Psoas muscle (tissue), 7 donors: ENCODE measurements at regions not wholly inside any gene's neighbourhood (a gene's known extent, or its start where the extent isn't known, plus 50 kb on each side); places are given as distances from the start of the nearest gene placed in this dataset.
A peak's percentile ranks its signal among the peaks of the same experiment; 100 is the strongest.

Source experiments
- ATAC-seq, 4 donors: fragments of 200-7000 bp; cut with Tn5 transposase; one replicate each; pipeline ENCODE4 v1.9.1; 2020; ENCODE audit warnings: moderate library complexity in 3 of 4, mild to moderate bottlenecking in 2 of 4
- DNase-seq, 2 donors: peaks; one replicate each; pipeline ENCODE4 v3.0.0-alpha.2; 2020
- H3K27ac ChIP-seq: fragments of 200-600 bp; one replicate; pipeline ENCODE4 v1.8.0; 2022
- H3K27me3 ChIP-seq, 3 donors: fragments of 200-600 bp in 1 of 3; one replicate each; pipeline versions ENCODE4 v1.6.1 to v1.8.0; 2013 to 2022; ENCODE audit warnings: low read length in 2 of 3, mild to moderate bottlenecking in 2 of 3, moderate library complexity in 1 of 3; ENCODE audit not compliant: insufficient read depth in 3 of 3
- H3K36me3 ChIP-seq, 2 donors: fragments of 200-600 bp in 1 of 2; one replicate each; pipeline versions ENCODE4 v1.6.1 to v1.8.0; 2013 to 2022; ENCODE audit warnings: low read depth in 1 of 2, mild to moderate bottlenecking in 1 of 2, moderate library complexity in 1 of 2; ENCODE audit not compliant: insufficient read depth in 1 of 2
- H3K4me1 ChIP-seq: fragments of 200-600 bp; one replicate; pipeline ENCODE4 v1.8.0; 2022
- H3K4me3 ChIP-seq: fragments of 200-600 bp; one replicate; pipeline ENCODE4 v1.8.0; 2022; ENCODE audit warnings: mild to moderate bottlenecking
- H3K9me3 ChIP-seq: fragments of 200-600 bp; one replicate; pipeline ENCODE4 v1.8.0; 2022
- WGBS, 3 donors: extraction: QIAGEN DNeasy Blood & Tissue Kit; methylation state at CpG; one replicate each; pipeline versions ENCODE4 v1.1.6 to v1.1.7; 2013; 5-methylcytosine and 5-hydroxymethylcytosine counted together
- intact Hi-C, 2 donors: fragments of 100-400 bp; cut with DNase I; formaldehyde crosslinking; loops; one replicate each; pipeline versions ENCODE4 v1.11.0 to v1.14.2; 2022
- TF ChIP-seq, protein P1 (sequence below): fragments of 200-600 bp; IDR thresholded peaks from one replicate; pipeline ENCODE4 v1.8.0; 2022; ENCODE audit warnings: antibody characterized with exemption
- donor health status: healthy with polysubstance abuse.
- donor health status: DM: no; HTN: no; CAD: no; lungs with moderate emphysema.
- donor health status: Bipolar disorder and iron deficiency.
- donor health status: healthy.
- donor health status: DM: yes; HTN: yes; CAD: no.
- donor health status: DM: no; HTN: no; CAD: no.
- donor health status: DM: yes; HTN: yes; CAD: no.

DNA sequence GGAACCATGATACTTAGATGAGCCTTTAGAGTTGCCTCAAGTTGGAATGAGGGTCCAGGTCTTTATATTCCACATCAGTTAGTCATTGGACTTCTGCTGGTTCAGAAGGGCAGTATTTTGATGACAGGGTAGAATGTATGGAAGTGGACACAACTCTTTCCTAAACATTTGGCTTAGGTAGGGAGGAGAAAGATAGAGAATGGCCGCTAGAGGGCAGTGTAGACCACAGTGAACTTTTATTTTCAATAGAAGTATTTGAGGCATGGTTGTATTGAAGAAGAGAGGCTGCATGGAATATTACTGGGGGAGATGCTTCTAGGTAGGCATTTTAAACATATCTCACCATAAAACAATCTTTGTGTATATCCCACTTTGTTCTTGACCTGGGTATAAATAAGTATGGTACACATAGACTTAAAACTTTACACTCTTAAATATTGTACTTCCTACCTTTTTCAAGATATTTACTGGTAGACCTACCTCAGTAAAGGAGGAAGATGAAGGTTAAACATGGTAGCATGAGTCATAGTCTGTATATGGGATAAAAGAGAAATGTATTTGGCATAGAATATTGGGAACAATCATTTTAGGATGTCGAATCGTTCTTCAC is 497.6 kb upstream of the FAM98A start:
- intact Hi-C loops = loop anchor here in 1 of 2 donors (5.0 kb wide), 1 partner anchor 1311 kb away; no protein-coding TSS in a partner anchor
- WGBS, 3 donors = 61 to 65% (median 64%) methylated on average over 3 of the region's 3 CpGs
- Histone ChIP-seq H3K27me3 (peaks cover 0 to 1% (median 0%) of the 10 kb centered on the region in 3 donors), H3K36me3 (no peaks in the 10 kb centered on the region), H3K27ac (no peak overlapping the region), H3K4me1 (no peaks in the 10 kb centered on the region), H3K4me3 (no peak overlapping the region), H3K9me3 (no peaks in the 10 kb centered on the region)
- TF ChIP-seq, protein P1, sequence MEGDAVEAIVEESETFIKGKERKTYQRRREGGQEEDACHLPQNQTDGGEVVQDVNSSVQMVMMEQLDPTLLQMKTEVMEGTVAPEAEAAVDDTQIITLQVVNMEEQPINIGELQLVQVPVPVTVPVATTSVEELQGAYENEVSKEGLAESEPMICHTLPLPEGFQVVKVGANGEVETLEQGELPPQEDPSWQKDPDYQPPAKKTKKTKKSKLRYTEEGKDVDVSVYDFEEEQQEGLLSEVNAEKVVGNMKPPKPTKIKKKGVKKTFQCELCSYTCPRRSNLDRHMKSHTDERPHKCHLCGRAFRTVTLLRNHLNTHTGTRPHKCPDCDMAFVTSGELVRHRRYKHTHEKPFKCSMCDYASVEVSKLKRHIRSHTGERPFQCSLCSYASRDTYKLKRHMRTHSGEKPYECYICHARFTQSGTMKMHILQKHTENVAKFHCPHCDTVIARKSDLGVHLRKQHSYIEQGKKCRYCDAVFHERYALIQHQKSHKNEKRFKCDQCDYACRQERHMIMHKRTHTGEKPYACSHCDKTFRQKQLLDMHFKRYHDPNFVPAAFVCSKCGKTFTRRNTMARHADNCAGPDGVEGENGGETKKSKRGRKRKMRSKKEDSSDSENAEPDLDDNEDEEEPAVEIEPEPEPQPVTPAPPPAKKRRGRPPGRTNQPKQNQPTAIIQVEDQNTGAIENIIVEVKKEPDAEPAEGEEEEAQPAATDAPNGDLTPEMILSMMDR = peak; percentile 59
- ATAC-seq (peak in 2 of 4 donors; percentile 28 to 43), DNase-seq (no peak)

DNA sequence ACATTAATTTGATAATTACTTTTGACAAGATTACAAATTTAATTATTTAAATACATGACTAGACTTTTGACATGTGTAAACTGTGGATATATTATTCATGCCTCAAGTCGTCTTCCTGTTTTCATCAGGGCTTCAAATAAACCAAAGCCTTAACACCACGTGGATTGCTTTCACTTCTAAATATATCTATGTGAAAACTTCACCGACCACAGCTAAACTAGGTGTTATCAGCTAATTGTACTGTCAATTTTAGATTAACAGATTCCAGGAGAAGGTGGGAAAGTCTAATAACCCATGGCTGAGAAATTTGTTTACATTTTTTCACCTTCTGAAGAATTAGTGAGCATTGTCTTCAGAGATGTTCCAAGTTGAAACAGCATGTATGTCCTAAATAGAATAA is 494.7 kb upstream of the FAM98A start:
- Histone ChIP-seq H3K4me1 (no peaks in the 10 kb centered on the region), H3K9me3 (no peaks in the 10 kb centered on the region), H3K36me3 (no peaks in the 10 kb centered on the region), H3K27me3 (no peaks in the 10 kb centered on the region), H3K4me3 (no peak overlapping the region), H3K27ac (no peak overlapping the region)
- WGBS, 3 donors = 51 to 53% (median 52%) methylated on average over 3 of the region's 3 CpGs
- TF ChIP-seq, protein P1 = no peak
- ATAC-seq (no peak), DNase-seq (no peak)
- intact Hi-C loops = no loop called here

DNA sequence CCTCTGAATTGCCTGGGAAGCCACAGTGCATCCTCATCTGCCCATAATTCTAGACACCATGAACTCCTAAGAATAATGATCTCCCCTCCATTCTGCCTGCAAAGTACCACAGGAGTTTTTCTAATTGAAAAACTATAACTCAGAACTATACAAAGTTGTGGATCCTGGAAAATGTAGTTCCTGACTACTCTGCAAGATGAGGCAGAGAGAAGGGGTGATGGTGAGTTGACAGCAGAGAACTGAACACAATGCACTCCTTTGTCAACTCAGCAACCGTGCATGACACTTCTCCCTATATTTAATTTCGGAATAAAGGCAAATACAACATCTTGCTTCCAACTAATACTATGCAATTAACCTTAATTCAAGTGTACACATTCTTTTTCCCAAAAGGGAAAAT is 471.1 kb upstream of the FAM98A start:
- Histone ChIP-seq H3K9me3 (no peaks in the 10 kb centered on the region), H3K4me3 (no peak overlapping the region), H3K4me1 (no peaks in the 10 kb centered on the region), H3K27me3 (no peaks in the 10 kb centered on the region), H3K36me3 (no peaks in the 10 kb centered on the region), H3K27ac (no peak overlapping the region)
- 46 to 65% (median 48%) methylated on average over 2 of the region's 2 CpGs for WGBS, 3 donors
- intact Hi-C loops = no loop called here
- TF ChIP-seq, protein P1 = no peak
- ATAC-seq (no peak), DNase-seq (no peak)

DNA sequence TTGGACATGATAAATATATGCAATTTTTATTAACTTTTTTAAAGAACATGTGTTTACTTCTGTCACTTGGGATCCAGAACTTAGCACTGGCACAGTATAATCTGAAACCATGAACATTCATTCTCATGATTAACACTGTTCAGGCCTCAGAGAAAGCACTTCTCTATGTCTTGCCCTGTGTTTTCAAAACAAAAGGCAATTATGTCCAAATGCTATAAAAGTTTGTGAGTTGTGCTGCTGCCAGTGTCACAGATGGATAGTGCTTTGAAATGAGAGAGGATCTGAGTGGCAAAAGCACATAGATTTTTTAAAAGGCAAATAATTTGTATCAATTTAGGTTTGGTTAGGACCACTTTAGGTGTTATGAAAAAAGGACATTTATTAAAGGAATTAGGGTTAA is 470.5 kb upstream of the FAM98A start:
- no peaks in the 10 kb centered on the region for H3K27me3 ChIP-seq
- no peaks in the 10 kb centered on the region for H3K36me3 ChIP-seq
- no peaks in the 10 kb centered on the region for H3K4me1 ChIP-seq
- DNase-seq = no peak
- no peak overlapping the region for H3K27ac ChIP-seq
- TF ChIP-seq, protein P1 = no peak
- intact Hi-C loops = no loop called here
- no peaks in the 10 kb centered on the region for H3K9me3 ChIP-seq
- no peak overlapping the region for H3K4me3 ChIP-seq
- ATAC-seq = no peak

DNA sequence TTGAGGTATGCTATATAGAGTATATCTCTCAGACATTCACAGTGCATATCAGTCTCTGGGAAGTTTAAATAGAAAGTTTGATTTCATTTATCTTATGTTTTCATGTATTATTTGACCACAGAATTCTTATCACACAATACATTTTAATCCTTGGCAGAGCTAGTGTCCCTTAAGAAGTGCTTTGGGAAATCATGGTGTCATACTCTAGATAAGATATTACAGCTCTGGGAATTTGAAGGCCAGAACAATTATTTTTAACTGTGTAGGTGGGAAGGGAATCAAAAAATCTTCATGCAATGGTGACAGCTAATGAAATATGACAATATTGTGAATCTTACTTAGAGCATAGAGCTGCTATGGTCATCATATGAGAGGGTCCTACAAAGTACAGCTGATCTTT is 451.3 kb upstream of the FAM98A start:
- no peaks in the 10 kb centered on the region for H3K4me1 ChIP-seq
- no peaks in the 10 kb centered on the region for H3K36me3 ChIP-seq
- no peak overlapping the region for H3K27ac ChIP-seq
- no peaks in the 10 kb centered on the region for H3K9me3 ChIP-seq
- H3K27me3 ChIP-seq = no peaks in the 10 kb centered on the region
- intact Hi-C loops = no loop called here
- TF ChIP-seq, protein P1 = no peak
- no peak overlapping the region for H3K4me3 ChIP-seq
- no peak for DNase-seq
- ATAC-seq = no peak
